GM21447 (cell line): ENCODE measurements at regions not wholly inside any gene's neighbourhood (a gene's known extent, or its start where the extent isn't known, plus 50 kb on each side); places are given as distances from the start of the nearest gene placed in this dataset.

Experiments used
- ATAC-seq: cut with Tn5 transposase; IDR thresholded peaks from one replicate; pipeline ENCODE4 v1.9.1; 2021; ENCODE audit not compliant: unreplicated experiment

- no peak for ATAC-seq
Observed at GRCh38 chr20:51335329-51335841, 207.1 kb downstream of the NFATC2 start.

GRCh38 chr20:51334609-51335008 lies 207.9 kb downstream of the NFATC2 start:
- no peak for ATAC-seq

DNA sequence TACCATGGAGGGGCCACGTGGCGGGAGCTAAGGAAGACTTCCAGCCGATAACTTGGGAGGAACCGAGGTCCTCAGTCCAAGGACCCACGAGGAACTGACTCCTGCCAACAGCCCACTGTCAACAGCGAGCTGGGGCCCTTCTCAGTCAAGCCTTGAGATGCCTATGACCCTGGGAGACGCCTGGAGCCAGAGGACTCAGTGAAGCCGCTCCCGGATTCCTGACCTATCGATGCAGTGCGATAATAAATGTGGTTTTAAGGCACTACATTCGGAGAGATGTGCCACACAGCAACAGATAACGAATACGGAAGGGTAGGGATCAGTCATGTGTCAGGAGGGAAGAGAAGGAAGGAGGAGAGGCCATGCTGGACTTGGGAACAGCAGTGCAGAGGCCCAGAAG lies 208.5 kb downstream of the NFATC2 start:
- ATAC-seq: no peak

GRCh38 chr20:51333446-51333845 lies 209.1 kb downstream of the NFATC2 start:
- no peak for ATAC-seq

DNA sequence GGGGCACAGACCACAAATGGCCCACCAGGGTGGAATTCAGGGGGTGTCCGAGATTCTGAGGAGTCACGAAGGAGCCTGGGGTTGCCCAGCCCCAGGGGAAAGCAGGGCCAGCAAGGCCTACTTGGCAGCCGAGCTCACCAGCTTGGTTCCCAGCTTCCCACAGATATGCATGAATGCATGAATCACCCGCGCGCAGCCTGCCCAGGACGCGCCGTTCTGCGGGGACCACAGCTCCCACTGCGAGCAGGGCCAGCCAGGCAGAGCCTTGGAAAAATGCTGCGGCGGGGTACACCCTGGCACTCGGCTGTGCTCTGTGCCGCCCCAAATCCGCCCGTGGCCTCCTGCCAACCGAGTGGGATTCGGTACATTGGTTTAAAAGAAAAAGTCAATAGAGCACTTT lies 211.0 kb downstream of the NFATC2 start:
- no peak for ATAC-seq

- ATAC-seq: no peak
Observed at GRCh38 chr20:51329845-51330244, 212.7 kb downstream of the NFATC2 start.

GRCh38 chr20:51327251-51327841 lies 215.2 kb downstream of the NFATC2 start:
- ATAC-seq: no peak

DNA sequence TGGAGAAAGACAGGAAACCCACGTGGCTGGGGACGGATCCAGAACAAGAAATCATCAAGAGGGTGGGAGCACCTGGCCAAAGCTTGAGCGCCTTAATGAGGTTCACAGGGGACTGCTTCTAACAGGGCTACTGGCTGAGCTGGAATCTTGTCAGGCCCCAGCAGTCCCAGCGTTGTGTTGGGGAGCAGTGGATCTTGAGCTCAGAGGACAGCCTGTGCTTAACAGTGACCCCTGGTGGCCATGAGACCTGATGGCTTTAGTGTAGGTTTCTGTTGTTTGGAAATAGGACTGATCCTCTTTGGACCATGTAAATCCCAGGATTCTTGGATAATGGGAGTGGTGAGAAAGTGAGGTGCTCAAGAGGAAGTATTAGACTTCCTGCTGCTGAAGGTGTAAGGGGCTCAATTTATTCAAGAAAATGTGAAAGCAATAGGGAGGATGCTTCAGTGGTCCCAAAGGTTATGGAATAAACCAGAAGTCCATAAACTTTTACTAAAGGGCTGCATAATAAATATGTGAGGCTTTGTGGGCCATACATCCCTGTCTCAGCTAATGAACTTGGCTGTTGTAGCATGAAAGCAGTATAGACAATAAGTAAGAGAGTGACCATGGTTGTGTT lies 216.2 kb downstream of the NFATC2 start:
- no peak for ATAC-seq

DNA sequence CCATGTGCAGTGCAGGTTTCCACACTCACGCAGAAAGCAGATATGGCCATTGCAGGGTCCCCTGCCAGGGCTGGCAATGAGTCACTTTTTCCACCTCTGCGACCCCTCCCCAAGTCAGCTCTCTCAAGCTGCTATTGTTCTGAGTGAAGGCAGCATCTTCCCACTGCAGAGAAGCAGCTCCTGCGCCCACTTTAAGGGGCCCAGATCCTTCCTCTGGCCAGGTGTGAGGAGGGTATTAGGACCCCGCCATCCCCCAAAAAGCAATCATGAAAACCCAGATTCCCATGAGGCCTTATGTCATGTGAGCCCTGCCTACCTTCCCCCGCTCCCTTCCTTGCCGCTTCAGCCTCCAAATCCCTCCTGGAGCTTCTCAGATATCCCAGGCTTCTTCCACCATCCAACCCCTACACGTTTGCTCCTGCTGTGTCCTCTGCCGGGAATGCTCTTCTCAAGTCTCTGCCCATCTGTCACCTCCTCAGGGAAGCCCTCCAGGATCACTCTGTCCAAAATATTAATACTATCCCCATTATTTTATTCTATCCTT lies 220.3 kb downstream of the NFATC2 start:
- no peak for ATAC-seq

GRCh38 chr20:51321343-51322163 lies 221.0 kb downstream of the NFATC2 start:
- ATAC-seq: no peak

DNA sequence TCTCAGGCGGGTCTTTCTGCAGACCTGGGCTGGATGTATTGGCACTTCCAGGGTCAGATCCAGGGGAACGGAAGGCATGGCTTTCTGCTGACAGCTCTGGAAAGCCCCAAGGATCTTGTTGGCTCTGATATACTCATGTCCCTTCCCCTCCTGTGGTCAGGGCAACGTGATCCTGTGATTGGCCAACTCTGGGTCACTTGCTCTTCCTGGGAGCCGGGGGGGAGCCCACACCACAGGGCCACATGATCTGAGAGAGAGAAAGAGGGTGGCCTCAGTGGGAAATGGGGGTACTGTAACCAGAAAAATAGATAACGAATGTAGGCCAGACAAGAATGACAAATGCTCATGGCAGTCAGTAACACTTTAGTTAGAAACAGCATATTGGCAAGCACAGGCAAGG lies 223.0 kb downstream of the NFATC2 start:
- ATAC-seq: no peak

- no peak for ATAC-seq
Observed at GRCh38 chr20:51318058-51318949, 224.2 kb downstream of the NFATC2 start.

DNA sequence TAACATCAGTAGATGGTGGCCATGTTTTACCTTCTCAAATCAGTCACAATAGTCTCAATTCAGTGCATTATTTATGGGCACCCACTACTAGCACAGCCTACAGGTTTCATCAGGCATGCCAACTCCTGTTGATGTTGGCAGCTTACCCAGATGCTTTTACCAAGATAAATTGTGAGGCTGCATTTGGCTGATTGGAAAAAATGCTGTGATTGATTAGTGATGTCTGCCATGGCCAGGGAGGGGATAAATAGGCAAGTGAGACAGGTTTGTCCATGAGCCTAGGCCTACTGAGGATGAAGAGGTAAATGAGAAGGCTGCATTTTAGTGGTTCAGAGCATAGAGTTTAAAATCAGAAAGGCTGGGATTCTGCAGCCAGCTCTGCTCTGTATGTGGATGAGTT lies 227.1 kb downstream of the NFATC2 start:
- ATAC-seq: no peak

DNA sequence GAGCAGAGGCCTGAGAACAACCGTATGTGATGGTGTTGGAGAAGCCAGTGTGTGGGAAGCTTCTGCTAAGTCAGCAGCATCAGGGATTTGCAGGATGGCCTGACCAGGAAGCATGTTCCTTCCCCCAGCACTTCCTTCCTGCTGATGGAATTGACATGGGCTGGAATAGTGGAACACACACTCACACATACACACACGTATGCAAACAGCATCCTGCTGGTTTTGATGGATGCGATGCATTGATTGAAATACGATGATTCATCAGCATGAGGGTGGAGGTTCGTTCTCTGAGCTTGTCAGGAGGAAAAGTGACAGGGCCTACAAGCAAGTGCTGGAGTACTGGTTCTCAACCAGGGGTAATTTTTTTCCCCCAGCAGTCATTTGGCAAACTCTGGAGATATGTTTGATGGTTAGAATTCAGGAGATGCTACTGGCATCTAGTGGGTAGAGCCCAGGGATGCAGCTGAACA lies 229.1 kb downstream of the NFATC2 start:
- no peak for ATAC-seq

GRCh38 chr20:51312480-51312783 lies 230.1 kb downstream of the NFATC2 start:
- ATAC-seq: no peak

DNA sequence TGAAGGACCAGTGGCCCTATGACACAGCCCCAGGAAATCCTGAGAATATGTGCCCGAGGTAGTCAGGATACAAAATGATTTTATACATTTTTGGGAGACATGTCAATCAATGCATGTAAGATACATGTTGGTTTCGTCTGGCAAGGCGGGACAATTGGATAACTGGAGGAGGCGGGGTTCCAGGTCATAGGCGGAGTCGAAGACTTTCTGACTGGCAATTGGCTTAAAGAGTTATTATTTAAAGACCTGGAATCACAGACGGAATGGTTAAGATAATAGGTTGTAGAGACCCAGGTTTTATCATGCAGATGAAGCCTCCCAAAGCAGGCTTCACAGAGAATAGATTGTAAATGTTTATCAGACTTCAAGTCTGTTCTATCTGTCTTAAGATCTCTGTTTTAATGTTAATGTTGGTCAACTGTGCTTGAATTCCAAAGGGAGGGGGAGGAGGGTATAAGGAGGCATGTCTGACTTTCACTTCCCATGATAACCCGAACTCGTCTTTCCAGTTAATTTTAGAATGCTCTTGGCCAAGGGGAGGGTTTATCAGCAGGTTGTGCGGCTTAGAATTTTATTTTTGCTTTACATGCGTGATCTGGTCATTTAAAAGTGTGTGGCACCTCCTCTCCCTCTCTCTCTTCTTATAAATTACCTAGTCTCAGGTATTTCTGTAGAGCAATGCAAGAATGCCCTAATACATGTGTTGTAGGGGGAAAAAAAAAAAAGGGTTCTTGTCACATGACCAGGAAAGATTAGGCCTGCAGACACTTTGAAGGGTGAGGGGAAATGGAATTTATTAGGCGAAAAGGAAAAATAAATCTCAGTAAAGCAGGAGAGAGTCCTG lies 230.7 kb downstream of the NFATC2 start:
- no peak for ATAC-seq

- ATAC-seq: no peak
Observed at GRCh38 chr20:51310216-51310615, 232.3 kb downstream of the NFATC2 start.

GRCh38 chr20:51309128-51309527 lies 233.4 kb downstream of the NFATC2 start:
- ATAC-seq: no peak

- no peak for ATAC-seq
Observed at GRCh38 chr20:51306521-51307358, 235.8 kb downstream of the NFATC2 start.
